ENCODE measurements at regions not wholly inside any gene's neighbourhood (a gene's known extent, or its start where the extent isn't known, plus 50 kb on each side); places are given as distances from the start of the nearest gene placed in this dataset.

DNA sequence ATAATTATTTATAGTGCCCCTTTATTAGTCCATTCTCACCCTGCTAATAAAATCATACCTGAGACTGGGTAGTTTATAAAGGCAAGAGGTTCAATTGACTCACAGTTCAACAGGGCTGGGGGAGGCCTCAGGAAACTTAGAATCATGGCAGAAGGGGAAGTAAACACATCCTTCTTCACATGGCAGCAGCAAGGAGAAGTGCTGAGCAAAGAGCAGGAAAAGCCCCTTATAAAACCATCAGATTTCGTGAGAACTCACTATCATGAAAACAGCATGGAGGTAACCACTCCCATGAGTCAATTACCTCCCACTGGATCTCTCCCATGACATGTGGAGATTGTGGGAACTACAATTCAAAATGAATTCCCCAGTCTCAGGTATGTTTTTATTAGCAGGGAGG, 89.9 kb upstream of the STARD13 start:
- TF ChIP-seq ATF1 (CRISPR knock-in tag; IDR thresholded peaks at IDR 0.05) (no peak), ZNF423 (CRISPR knock-in tag; IDR thresholded peaks at IDR 0.05) (no peak)
- TF ChIP-seq, protein P1, sequence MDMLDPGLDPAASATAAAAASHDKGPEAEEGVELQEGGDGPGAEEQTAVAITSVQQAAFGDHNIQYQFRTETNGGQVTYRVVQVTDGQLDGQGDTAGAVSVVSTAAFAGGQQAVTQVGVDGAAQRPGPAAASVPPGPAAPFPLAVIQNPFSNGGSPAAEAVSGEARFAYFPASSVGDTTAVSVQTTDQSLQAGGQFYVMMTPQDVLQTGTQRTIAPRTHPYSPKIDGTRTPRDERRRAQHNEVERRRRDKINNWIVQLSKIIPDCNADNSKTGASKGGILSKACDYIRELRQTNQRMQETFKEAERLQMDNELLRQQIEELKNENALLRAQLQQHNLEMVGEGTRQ (CRISPR knock-in tag; IDR thresholded peaks at IDR 0.05): no peak
- no peaks in the 10 kb centered on the region for H3K9me3 Mint-ChIP-seq
- DNase-seq (ENCODE audit: low spot score): no peak
- peaks cover 10% of the 10 kb centered on the region for H3K4me1 Mint-ChIP-seq
- ChIA-PET CTCF (no interaction called here), POLR2A (no interaction called here)
- no peak overlapping the region for H3K4me3 Mint-ChIP-seq
- H3K36me3 Mint-ChIP-seq: no peaks in the 10 kb centered on the region
- no peaks in the 10 kb centered on the region for H3K27me3 Mint-ChIP-seq (ENCODE audit: low read depth)
- peak; percentile 30; the same call in 1 of the 2 replicates for ATAC-seq
- no peak overlapping the region for H3K27ac Mint-ChIP-seq

DNA sequence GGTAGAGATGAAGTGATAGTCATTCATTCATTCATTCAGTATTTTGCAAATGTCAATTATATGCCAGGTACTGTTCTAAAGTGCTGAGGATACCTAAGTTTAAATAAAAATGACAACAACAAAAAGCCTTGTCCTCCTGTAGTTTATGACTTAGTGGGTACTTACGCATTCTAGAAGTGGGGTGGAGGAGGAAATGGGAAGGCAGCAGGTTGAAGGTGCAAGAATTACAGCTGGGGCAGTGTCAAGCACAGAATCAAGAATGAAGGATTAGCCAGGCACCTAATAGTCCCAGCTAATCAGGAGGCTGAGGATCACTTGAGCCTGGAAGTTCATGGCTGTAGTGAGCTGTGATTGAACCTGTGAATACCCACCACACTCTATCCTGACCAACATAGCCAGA, 90.7 kb upstream of the STARD13 start:
- Mint-ChIP-seq H3K9me3 (no peaks in the 10 kb centered on the region), H3K27ac (no peak overlapping the region), H3K27me3 (ENCODE audit: low read depth) (no peaks in the 10 kb centered on the region), H3K4me1 (peaks cover 14% of the 10 kb centered on the region), H3K36me3 (no peaks in the 10 kb centered on the region), H3K4me3 (no peak overlapping the region)
- TF ChIP-seq, protein P2, sequence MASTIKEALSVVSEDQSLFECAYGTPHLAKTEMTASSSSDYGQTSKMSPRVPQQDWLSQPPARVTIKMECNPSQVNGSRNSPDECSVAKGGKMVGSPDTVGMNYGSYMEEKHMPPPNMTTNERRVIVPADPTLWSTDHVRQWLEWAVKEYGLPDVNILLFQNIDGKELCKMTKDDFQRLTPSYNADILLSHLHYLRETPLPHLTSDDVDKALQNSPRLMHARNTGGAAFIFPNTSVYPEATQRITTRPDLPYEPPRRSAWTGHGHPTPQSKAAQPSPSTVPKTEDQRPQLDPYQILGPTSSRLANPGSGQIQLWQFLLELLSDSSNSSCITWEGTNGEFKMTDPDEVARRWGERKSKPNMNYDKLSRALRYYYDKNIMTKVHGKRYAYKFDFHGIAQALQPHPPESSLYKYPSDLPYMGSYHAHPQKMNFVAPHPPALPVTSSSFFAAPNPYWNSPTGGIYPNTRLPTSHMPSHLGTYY (CRISPR knock-in tag; IDR thresholded peaks at IDR 0.05): no peak
- TF ChIP-seq ZNF416 (CRISPR knock-in tag; IDR thresholded peaks at IDR 0.05) (no peak), ZNF317 (CRISPR knock-in tag; IDR thresholded peaks at IDR 0.05; ENCODE audit: borderline replicate concordance, low read depth) (no peak), PRRX2 (CRISPR knock-in tag; IDR thresholded peaks at IDR 0.05) (no peak), IRF2 (CRISPR knock-in tag; IDR thresholded peaks at IDR 0.05; ENCODE audit: borderline replicate concordance, low read depth) (no peak), ATF1 (CRISPR knock-in tag; IDR thresholded peaks at IDR 0.05) (no peak), GTF2I (CRISPR knock-in tag; conservative IDR thresholded peaks at IDR 0.05) (no peak)
- TF ChIP-seq, protein P3, sequence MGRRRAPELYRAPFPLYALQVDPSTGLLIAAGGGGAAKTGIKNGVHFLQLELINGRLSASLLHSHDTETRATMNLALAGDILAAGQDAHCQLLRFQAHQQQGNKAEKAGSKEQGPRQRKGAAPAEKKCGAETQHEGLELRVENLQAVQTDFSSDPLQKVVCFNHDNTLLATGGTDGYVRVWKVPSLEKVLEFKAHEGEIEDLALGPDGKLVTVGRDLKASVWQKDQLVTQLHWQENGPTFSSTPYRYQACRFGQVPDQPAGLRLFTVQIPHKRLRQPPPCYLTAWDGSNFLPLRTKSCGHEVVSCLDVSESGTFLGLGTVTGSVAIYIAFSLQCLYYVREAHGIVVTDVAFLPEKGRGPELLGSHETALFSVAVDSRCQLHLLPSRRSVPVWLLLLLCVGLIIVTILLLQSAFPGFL (CRISPR knock-in tag; IDR thresholded peaks at IDR 0.05; ENCODE audit: borderline replicate concordance): no peak
- TF ChIP-seq, protein P4, sequence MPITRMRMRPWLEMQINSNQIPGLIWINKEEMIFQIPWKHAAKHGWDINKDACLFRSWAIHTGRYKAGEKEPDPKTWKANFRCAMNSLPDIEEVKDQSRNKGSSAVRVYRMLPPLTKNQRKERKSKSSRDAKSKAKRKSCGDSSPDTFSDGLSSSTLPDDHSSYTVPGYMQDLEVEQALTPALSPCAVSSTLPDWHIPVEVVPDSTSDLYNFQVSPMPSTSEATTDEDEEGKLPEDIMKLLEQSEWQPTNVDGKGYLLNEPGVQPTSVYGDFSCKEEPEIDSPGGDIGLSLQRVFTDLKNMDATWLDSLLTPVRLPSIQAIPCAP (CRISPR knock-in tag; IDR thresholded peaks at IDR 0.05): no peak
- DNase-seq (ENCODE audit: low spot score) (no peak), ATAC-seq (no peak)
- POLR2A ChIA-PET: interaction anchor here (0.6 kb wide), 1 partner anchor 1770 kb away, joined by 4 read pairs; no protein-coding TSS in a partner anchor
- CTCF ChIA-PET: no interaction called here

DNA sequence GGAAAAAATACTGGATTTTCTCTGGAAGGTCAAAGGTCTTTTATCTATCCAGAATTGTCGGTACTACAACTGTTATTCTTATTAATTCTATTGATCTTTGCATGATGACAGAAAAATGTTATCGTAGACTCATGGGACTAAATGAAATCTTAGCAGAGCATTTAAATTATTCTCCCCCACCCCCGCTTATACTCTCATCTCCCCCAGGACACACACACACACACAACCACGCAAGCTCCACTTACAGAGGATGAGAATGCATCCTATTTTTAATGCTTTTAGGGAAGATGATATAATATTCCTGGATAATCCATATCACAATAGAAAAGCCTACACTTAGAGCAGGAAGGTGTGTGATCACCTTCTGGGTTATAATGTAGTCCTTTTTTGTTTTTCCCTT, 91.9 kb upstream of the STARD13 start:
- ATAC-seq (no peak), DNase-seq (ENCODE audit: low spot score) (no peak)
- CTCF ChIA-PET: no interaction called here
- Mint-ChIP-seq H3K36me3 (no peaks in the 10 kb centered on the region), H3K27ac (no peak overlapping the region), H3K9me3 (no peaks in the 10 kb centered on the region), H3K4me3 (no peak overlapping the region), H3K4me1 (peaks cover 16% of the 10 kb centered on the region), H3K27me3 (ENCODE audit: low read depth) (no peaks in the 10 kb centered on the region)
- POLR2A ChIA-PET: no interaction called here
- TF ChIP-seq, protein P5, sequence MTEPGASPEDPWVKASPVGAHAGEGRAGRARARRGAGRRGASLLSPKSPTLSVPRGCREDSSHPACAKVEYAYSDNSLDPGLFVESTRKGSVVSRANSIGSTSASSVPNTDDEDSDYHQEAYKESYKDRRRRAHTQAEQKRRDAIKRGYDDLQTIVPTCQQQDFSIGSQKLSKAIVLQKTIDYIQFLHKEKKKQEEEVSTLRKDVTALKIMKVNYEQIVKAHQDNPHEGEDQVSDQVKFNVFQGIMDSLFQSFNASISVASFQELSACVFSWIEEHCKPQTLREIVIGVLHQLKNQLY (CRISPR knock-in tag; IDR thresholded peaks at IDR 0.05): no peak
- TF ChIP-seq KAT7 (CRISPR knock-in tag; IDR thresholded peaks at IDR 0.05; ENCODE audit: borderline replicate concordance) (no peak), SOX15 (CRISPR knock-in tag; IDR thresholded peaks at IDR 0.05) (no peak), TEAD4 (CRISPR knock-in tag; IDR thresholded peaks at IDR 0.05) (no peak), SMAD4 (CRISPR knock-in tag; IDR thresholded peaks at IDR 0.05) (no peak), ZNF121 (CRISPR knock-in tag; IDR thresholded peaks at IDR 0.05) (no peak), NR1H2 (CRISPR knock-in tag; IDR thresholded peaks at IDR 0.05) (no peak), ZNF232 (CRISPR knock-in tag; IDR thresholded peaks at IDR 0.05) (no peak)
- TF ChIP-seq, protein P6, sequence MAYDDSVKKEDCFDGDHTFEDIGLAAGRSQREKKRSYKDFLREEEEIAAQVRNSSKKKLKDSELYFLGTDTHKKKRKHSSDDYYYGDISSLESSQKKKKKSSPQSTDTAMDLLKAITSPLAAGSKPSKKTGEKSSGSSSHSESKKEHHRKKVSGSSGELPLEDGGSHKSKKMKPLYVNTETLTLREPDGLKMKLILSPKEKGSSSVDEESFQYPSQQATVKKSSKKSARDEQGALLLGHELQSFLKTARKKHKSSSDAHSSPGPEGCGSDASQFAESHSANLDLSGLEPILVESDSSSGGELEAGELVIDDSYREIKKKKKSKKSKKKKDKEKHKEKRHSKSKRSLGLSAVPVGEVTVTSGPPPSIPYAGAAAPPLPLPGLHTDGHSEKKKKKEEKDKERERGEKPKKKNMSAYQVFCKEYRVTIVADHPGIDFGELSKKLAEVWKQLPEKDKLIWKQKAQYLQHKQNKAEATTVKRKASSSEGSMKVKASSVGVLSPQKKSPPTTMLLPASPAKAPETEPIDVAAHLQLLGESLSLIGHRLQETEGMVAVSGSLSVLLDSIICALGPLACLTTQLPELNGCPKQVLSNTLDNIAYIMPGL (CRISPR knock-in tag; IDR thresholded peaks at IDR 0.05): no peak
- TF ChIP-seq, protein P7, sequence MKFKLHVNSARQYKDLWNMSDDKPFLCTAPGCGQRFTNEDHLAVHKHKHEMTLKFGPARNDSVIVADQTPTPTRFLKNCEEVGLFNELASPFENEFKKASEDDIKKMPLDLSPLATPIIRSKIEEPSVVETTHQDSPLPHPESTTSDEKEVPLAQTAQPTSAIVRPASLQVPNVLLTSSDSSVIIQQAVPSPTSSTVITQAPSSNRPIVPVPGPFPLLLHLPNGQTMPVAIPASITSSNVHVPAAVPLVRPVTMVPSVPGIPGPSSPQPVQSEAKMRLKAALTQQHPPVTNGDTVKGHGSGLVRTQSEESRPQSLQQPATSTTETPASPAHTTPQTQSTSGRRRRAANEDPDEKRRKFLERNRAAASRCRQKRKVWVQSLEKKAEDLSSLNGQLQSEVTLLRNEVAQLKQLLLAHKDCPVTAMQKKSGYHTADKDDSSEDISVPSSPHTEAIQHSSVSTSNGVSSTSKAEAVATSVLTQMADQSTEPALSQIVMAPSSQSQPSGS (CRISPR knock-in tag; IDR thresholded peaks at IDR 0.05; ENCODE audit: borderline replicate concordance, low read depth): no peak
- TF ChIP-seq, protein P8, sequence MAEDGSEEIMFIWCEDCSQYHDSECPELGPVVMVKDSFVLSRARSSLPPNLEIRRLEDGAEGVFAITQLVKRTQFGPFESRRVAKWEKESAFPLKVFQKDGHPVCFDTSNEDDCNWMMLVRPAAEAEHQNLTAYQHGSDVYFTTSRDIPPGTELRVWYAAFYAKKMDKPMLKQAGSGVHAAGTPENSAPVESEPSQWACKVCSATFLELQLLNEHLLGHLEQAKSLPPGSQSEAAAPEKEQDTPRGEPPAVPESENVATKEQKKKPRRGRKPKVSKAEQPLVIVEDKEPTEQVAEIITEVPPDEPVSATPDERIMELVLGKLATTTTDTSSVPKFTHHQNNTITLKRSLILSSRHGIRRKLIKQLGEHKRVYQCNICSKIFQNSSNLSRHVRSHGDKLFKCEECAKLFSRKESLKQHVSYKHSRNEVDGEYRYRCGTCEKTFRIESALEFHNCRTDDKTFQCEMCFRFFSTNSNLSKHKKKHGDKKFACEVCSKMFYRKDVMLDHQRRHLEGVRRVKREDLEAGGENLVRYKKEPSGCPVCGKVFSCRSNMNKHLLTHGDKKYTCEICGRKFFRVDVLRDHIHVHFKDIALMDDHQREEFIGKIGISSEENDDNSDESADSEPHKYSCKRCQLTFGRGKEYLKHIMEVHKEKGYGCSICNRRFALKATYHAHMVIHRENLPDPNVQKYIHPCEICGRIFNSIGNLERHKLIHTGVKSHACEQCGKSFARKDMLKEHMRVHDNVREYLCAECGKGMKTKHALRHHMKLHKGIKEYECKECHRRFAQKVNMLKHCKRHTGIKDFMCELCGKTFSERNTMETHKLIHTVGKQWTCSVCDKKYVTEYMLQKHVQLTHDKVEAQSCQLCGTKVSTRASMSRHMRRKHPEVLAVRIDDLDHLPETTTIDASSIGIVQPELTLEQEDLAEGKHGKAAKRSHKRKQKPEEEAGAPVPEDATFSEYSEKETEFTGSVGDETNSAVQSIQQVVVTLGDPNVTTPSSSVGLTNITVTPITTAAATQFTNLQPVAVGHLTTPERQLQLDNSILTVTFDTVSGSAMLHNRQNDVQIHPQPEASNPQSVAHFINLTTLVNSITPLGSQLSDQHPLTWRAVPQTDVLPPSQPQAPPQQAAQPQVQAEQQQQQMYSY (CRISPR knock-in tag; IDR thresholded peaks at IDR 0.05): no peak
